Fibroblast of lung (primary cell): ENCODE measurements at regions not wholly inside any gene's neighbourhood (a gene's known extent, or its start where the extent isn't known, plus 50 kb on each side); places are given as distances from the start of the nearest gene placed in this dataset.

Experiments used
- CTCF ChIP-seq, 2 donors: IDR thresholded peaks in 1 of 2; conservative IDR thresholded peaks in 1 of 2; 1 replicate in 1 of 2; 2 replicates in 1 of 2; pipeline ENCODE4 v1.5.1; 2011 to 2012; ENCODE audit warnings: low read length in 2 of 2, control low read depth in 1 of 2, inconsistent platforms in 1 of 2, low read depth in 1 of 2, mild to moderate bottlenecking in 1 of 2
- EZH2 ChIP-seq: IDR thresholded peaks from 2 replicates; pipeline ENCODE4 v1.5.1; 2012; ENCODE audit warnings: low read length, control low read depth, mild to moderate bottlenecking; ENCODE audit errors: missing control alignments

- TF ChIP-seq CTCF (conservative IDR thresholded peaks at IDR 0.05 in 1 of 2, IDR thresholded peaks at IDR 0.05 in 1 of 2; ENCODE audit: low read depth in 1 of 2, low read length in 2 of 2), result no peak
- no peak for TF ChIP-seq EZH2
Observed at GRCh38 chr10:56722912-56723311, 361.9 kb upstream of the ZWINT start.
